NCI-H2081 treated with DMSO at 0.1 percent for 48 hours (cell line): ENCODE measurements at regions not wholly inside any gene's neighbourhood (a gene's known extent, or its start where the extent isn't known, plus 50 kb on each side); places are given as distances from the start of the nearest gene placed in this dataset.
"Not testable (repeated sequence)": the region's sequence is repeated elsewhere in the genome, so short reads cannot be mapped to it uniquely, and the experiment has no call there.

Source experiments
- DNase-seq: peaks from one replicate; lab custom pipeline; 2025; lab: John Stamatoyannopoulos, UW

DNA sequence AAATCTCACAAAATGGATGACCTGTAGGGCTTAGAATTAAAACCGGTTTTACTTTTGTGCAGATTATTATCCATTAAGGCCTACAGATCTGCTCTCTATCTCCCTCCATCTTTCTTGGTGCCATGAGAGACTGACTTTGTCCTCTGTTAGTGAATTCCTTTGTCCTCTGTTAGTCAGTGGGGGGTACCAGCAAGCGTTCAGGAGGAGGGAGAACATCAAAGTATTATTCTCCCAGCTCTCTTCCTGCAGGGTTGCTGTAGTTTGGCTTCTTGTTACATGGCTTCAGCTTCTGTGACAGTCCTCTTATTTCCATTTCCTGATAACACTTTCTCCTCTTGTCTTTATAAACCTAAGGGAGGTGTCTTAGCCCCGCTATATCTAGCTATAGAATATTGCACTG is 850.5 kb upstream of the SEMA6A start:
- no peak for DNase-seq

DNA sequence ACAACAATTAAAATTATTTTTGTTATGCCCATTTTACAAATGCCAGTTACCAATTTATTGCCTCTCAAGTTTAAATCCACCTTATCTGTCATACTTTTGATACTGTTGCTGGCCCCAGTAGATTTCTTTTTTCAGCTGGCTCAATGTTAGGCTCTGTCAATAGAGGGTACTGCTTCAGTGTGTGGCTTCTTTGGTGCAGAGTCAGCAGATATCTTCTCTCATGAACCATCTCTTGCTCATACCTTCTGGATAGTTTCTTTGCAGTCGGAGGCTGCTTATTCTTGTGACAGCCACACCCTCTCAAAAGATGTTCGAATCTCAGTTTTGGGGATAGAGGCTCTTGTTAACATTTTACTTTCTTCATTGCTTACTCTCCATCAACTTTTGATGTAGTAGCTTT is 849.9 kb upstream of the SEMA6A start:
- DNase-seq: no peak

DNA sequence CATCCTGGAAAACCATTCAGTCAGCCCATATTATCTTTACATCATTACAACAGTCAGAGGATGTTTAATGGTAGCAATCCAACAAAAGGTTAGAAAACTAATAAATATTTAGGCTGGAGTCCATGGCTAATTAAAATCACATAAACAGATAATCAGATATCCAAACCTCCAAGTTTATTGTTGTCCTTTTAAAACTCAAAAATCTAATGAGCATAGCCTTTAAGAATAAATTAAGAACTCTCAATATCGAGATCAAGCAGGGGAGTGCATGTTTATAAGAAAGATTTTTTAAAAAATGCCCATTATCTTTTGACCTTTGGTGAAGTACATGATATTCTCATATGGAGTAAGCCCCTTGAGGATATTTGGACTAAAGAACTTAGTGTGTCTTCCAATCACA is 842.9 kb upstream of the SEMA6A start:
- DNase-seq: no peak

DNA sequence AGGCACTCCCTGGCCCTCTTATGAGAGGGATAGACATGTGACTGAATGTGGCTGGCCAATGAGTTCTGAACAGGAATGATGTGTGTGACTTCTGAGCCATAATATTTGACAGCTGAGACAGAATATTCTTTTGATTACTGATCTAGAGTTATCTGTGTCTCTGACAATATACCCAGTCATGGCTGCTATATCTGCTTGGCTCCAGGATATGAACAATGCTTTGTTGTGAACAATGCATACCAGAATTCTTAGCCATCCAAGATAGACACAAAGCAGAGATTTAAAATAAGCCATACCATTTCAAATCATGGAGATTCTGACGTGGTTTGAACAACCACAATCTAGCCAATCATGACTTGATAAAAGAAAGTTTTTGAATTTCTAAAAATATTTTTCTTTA is 840.3 kb upstream of the SEMA6A start:
- no peak for DNase-seq

DNA sequence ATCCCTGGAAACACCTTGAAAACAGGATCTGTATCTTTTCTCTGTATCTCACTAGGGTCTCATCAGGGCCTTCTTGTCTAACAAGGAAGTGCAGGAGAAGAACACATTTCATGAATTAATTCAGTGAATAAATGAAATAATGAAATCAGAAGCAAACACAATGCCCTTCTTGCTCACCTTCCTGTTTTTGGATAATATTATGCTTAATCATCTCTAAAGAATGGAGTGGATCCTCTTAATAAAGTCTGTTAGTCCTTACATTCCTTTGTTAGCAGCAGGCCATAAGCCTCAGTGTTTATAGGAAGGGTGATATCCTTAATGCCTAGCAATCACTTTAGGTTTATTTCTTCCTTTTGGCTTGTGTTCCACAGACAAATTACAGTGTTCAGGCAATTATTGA is 837.1 kb upstream of the SEMA6A start:
- no peak for DNase-seq

DNA sequence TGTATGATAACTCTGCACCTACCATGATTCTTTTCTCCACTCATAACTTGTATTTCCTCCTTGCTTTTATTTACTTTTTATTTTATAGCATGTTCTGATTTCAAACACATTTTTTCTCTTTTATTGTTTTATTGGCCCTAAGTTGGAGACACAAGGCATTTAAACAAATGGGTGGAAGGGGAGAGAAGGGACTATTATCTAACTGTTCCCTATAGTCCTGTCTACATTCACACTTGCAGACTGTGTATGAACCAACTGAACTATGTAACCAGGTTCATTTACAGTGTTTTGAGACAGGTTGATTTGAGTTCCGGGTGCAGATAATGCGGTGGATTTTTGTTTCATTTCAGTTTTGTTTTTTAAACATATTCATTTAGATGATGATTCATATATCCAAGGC is 830.6 kb upstream of the SEMA6A start:
- DNase-seq: no peak

DNA sequence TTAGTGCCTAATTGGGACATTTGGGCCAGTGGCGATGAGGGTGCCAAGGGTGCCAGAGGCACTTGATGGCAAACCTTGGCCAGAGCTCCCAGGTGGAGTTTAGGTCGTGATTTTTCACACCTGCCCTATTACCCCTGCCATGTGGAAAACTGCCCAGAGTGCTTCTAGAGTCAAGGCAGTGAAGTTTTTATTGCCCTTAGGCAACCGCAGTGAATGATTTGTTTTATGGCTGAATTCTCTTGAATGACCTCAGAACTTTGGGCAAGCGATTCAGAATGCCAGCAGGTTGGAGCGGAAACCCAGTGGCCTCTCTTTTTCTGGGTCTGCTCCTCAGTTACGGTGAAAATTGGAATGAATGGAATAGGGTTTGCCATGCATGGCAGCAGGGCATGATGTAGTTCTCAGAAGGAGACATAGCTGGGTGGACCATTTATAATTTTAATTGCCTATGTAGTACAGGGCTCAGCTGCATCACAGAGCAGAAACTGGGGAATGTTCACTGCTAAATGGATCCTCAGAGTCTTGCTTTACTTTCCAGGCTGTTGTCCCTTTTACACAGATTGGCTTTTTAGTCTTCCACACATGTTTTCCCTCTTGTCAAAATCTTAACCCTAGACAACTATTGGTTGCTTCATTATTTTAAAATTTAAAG is 820.0 kb upstream of the SEMA6A start:
- no peak for DNase-seq

DNA sequence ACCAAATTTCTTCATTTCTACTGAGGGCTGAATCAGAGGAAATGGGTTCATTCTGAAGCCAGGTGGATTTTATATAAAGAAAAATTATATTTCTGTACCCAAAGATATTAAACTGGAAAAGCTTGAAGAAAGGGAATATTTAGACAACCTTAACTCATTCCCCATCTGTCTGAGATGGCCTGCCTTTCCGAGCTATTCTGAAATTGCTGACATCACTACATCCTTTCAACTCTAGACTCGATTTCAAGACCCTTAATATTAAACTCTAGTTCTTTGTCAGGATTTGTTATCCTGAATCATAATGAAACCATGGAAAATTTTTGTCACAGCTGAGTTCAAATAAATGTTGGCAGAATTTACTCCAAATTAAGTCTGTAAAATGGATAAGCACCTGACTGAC is 818.5 kb upstream of the SEMA6A start:
- DNase-seq: no peak

DNA sequence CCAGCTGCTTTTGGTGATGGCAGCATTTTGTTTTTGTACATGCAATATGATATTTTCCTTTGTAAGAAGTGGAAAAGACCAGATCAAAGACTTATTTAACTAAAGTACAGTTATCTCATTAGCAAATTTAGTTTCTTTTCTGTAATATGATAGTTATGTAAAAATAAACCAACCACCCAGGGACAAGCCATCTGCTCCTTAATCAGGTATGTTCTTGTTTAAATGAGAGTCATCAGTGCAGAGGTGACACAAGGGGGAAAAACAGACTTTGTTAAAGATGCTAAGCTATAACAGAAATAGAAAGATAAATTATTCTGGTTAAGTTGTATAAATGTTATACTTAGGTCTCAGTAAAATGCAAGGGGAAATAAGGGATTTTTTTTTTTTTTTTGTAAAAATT is 805.7 kb upstream of the SEMA6A start:
- DNase-seq: no peak

DNA sequence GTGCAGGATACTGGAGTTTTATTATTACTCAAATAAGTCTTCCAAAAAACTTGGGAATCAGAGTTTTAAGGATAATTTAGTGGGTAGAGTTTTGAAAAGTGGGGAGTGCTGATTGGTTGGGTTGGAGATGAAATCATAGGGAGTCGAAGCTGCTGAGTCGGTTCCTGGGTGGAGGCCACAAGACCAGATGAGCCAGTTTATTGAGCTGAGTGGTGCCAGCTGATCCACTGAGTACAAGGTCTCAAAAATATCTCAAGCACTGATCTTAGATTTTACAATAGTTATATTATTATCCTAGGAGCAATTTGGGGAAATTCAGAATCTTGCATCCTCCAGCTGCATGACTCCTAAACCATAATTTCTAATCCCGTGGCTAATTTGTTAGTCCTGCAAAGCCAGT is 804.9 kb upstream of the SEMA6A start:
- no peak for DNase-seq

DNA sequence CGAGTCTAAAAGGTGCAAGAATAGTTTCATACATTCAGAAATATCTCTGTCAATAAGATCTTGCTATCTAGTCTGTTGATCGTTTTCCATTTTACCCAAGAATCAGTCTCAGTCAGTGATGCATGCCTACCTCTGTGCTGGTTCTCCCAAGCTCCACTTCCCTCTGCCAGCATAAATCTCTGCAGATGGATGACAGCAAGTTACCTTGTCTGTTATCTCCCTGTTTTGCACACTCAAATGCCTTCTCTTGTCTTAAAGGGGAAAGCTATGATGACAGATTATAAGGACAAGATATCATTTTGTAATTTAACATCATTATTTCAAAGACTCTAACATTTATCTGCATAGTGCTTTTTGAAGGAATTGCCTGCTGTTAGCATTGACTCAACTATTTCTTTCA is 802.1 kb upstream of the SEMA6A start:
- DNase-seq: no peak

DNA sequence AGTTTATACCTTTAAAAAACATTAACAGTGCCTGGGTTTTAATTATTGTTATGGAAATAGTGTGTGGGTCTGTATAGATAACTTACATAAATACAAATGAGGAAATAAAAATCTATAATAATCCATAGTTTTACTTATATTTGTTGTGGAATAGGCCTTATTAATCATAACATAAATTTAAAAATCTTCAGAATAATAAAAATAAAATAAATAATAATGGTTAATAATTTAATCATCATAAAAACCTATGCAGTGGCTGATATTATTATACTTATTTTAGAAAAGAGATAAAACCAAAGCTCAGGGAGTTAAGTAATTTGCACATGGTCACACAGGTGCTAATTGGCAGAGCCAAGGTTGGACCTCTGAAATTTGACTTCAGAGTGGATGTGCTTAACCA is 785.3 kb upstream of the SEMA6A start:
- DNase-seq: no peak

DNA sequence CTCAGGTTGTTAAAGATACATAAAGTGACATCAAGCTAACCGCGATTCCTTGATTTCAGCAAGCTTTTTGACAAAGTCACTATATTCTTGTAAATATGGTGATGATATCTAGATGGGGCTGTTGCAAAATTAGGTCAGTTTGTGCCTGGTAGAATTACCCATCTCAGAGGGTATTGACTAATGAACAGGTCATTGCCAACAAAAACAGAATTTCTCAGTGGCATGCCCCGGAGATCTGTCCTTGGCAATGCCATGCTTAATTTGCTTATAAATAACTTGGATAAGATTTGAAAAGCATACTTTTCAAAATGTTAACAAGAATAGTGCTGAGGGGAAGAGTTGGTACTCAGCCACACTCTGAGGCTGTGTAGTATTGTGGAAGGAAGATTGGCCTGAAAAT is 783.3 kb upstream of the SEMA6A start:
- no peak for DNase-seq

DNA sequence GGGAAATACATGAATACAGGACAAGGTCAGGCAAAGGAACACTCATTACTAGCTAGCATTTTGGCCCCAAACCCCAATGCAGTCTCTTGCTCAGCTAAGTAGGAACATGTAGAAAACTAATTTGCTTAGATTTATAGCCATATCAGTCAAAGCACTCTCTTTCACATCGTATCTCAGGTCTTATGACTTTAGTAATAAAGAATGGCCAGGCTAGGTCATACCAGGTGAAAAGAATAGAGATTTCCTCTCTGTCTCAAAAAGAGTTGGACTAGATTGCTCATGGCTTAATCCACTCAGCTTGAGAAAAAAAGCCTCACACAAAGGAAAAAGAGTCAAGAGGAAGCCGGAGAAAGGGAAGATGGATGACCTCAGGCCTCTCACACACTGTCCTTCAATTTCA is 772.7 kb upstream of the SEMA6A start:
- DNase-seq: no peak

DNA sequence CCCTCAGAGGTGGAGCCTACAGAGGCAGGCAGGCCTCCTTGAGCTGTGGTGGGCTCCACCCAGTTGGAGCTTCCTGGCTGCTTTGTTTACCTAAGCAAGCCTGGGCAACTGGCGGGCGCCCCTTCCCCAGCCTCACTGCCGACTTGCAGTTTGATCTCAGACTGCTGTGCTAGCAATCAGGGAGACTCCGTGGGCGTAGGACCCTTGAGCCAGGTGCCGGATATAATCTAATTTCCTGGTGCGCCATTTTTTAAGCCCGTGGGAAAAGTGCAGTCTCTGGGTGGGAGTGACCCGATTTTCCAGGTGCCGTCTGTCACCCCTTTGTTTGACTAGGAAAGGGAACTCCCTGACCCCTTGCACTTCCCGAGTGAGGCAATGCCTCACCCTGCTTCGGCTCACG is 769.1 kb upstream of the SEMA6A start:
- not testable (repeated sequence) for DNase-seq

DNA sequence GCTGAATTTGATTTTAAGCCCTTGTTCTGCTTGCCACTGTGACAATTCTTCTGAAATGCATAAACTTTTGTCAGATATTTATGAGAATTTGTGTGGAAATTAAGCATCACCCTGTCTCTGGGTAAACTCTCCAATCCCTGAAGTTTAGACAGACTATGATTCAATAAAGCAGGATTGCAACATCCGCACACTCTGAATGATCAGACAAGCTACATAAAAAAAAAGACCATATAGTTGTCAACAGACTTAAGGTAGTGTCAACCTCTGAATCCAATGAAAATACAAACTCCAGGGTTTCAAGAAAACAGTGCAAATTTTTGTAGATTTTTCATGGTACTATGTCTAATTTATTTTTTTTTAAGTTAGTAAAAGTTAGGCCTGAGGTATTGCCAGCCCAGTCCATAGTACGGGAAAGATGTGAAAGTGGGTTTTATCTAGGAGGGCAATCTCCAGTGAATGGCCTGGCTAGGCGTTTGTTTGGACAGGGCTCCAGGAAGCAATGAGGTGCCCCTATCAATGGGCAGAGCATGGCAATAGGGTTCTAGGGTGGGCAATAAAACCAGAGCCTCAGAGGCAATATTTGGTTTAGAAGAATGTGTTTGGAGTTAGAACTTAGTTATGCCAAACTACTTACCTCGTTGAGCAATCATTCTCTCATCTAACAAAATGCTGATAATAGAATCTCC is 762.6 kb upstream of the SEMA6A start:
- no peak for DNase-seq

DNA sequence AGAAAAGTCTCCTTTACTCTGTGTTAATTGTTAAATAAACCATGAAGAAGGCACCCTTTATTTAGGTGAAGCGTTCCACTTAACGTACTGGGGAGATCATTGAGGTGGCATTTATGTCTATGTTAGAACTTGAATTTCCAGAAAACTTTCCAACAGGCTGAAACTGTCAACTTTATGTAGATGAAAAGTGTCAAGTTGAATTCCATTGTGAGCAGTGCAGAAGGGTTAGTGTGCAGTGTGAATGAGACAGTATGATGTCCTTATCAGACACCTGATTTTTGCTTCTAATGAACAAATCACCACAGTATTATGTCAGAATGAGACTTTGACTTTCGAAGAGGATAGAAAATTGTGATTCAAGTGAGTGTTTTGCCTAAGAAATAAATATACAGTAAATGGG is 761.6 kb upstream of the SEMA6A start:
- DNase-seq: no peak

DNA sequence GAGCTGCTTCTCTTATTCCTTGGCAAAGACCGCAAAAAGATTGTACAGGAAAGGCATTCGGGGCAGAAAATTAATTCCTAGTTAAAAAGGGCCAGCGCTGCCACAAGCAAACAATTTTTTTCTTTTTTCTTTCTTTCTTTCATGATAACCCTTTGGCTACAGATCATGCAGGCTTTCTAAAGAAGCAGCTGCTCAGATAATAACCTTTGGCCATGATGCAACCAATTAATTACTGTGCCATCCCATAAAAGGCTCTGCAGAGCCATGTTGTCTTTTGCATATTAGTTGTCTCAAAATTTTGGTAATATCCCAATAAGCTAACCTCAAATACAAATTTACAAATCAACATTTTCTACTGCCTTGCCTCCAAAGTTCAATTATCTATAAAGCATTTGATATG is 758.4 kb upstream of the SEMA6A start:
- no peak for DNase-seq

DNA sequence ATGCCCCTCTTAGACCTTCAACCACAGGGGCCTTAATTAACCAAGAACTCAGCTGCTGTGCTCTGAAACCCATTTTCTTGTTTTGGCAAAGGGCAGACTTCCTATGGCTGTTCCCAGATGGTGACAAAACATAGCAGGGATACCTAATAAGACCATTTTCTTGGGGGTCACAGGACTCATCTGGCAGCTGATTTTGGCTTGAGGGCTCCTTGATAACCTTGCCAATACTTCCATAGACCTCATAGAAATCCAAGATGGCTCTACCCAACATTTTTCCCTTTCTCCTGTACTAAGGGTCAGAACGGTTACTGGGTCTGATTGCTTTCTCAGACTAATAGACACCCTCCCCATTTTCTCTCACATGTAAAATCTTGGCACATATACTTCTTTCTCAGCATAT is 757.7 kb upstream of the SEMA6A start:
- no peak for DNase-seq

DNA sequence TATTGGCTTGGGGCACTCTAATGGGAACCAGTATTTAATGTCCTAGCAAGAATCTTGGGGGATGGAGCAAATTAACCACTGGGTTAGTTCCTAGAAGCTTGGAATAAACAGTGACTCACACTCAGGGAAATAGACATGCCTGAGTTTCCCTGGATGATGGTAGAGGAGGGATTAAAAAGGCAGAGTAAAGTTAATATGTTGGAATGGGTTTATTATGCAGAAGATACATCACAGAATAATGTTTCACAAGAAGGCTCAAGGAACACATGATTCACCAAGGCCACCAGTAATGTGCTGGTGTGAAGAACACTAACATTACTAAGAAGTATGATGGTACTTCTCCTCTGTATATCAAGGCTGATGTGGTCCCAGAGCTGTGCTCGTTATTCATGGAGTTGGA is 752.9 kb upstream of the SEMA6A start:
- DNase-seq: no peak

DNA sequence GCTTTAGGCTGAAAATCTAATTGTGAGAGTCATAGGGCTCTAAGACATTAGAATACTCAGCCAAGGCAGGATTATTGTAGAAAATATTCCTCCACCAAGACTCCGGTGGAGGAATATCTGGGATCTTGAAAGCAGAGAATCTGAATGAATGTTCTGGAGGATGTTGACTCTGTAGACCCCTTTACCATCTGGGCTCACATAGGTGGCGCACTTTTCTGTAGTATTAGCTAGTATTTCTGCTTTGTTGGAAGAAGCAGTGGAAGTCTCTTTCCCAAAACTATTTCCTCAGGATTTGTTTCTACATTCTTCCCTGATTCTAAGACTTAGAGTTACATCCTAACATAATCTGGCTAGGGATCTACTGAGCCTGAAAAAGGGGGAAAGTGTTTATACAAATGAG is 752.4 kb upstream of the SEMA6A start:
- DNase-seq: no peak

DNA sequence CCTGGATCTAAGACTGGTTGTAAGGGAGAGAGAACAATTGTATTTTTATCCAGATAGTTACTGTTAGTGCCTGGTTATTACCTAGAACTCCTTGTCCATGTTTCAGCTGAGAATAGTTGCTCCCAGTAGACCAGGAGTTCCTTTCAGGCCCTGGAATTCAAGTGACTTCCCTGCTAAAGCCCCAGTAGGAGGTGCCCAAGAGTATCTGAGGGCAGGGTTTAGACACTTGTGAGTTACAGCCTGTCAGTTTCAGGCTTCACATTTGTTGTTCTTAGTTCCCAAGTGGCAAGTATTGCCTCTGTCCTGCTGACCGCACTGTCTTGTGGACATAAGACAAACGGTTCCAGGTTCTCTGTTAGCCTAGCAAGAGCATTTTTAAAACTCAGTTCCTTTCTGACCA is 743.9 kb upstream of the SEMA6A start:
- DNase-seq: no peak

DNA sequence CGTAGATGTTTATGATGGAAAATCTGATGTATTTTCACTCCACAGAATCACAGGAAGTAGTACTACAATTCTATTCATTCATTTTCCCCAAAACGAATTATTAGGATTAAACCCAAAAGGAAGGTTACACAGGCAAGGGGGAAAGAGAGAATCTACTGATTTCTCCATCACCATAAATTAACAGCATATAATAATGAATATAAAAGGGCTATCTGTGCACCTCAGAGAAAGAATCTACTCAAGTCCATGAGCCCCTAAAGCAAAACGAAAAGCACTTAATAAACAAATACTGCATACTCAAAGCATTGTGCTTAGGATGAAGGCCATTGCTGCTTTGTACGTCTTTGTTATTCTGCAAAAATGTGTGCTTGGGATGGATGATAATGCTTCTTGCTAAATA is 740.5 kb upstream of the SEMA6A start:
- DNase-seq: no peak

DNA sequence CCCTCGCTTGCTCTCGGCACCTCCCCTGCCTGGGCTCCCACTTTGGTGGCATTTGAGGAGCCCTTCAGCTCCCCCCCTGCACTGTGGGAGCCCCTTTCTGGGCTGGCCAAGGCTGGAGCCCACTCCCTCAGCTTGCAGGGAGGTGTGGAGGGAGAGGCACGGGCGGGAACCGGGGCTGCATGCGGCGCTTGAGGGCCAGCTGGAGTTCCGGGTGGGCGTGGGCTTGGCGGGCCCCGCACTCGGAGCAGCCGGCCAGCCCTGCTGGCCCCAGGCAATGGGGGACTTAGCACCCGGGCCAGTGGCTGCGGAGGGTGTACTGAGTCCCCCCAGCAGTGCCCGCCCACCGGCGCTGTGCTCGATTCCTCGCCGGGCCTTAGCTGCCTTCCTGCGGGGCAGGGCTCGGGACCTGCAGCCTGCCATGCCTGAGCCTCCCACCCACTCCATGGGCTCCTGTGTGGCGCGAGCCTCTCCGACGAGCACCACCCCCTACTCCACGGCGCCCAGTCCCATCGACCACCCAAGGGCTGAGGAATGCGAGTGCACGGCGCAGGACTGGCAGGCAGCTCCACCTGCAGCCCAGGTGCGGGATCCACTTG is 730.0 kb upstream of the SEMA6A start:
- DNase-seq: not testable (repeated sequence)
